DND-41 (cell line): ENCODE measurements at regions not wholly inside any gene's neighbourhood (a gene's known extent, or its start where the extent isn't known, plus 50 kb on each side); places are given as distances from the start of the nearest gene placed in this dataset.
"Not testable (repeated sequence)": the region's sequence is repeated elsewhere in the genome, so short reads cannot be mapped to it uniquely, and the experiment has no call there.

Experiments
- ATAC-seq: fragments of 200-7000 bp; cut with Tn5 transposase; 3 replicates; pipeline ENCODE4 v1.9.1; 2021; ENCODE audit warnings: low read depth; ENCODE audit not compliant: insufficient read depth
- DNase-seq: peaks from one replicate; pipeline ENCODE4 v3.0.0-alpha.2; 2020
- H2AFZ ChIP-seq: 2 replicates; pipeline ENCODE4 v1.6.0; 2012; ENCODE audit warnings: low read depth, low read length
- H3K27ac ChIP-seq: 2 replicates; pipeline ENCODE4 v1.5.1; 2012; ENCODE audit warnings: low read length, inconsistent platforms
- H3K27me3 ChIP-seq: fragments of 200-600 bp; sonication (generic); 2 replicates; pipeline ENCODE4 v1.6.0; 2012; ENCODE audit warnings: low read length, mild to moderate bottlenecking, inconsistent platforms; ENCODE audit not compliant: insufficient read depth, poor library complexity
- H3K36me3 ChIP-seq: 2 replicates; pipeline ENCODE4 v1.5.1; 2012; ENCODE audit warnings: low read length, inconsistent platforms; ENCODE audit not compliant: insufficient read depth
- H3K4me1 ChIP-seq: 2 replicates; pipeline ENCODE4 v1.5.1; 2012; ENCODE audit warnings: mild to moderate bottlenecking, low read length; ENCODE audit not compliant: insufficient read depth
- H3K4me2 ChIP-seq: 2 replicates; pipeline ENCODE4 v1.6.0; 2012; ENCODE audit warnings: mild to moderate bottlenecking, moderate library complexity, low read length, inconsistent platforms; ENCODE audit not compliant: insufficient read depth
- H3K4me3 ChIP-seq, 2 experiments: fragments of 200-600 bp in 1 of 2; shearing (Covaris generic) in 1 of 2; 2 replicates each; pipeline ENCODE4 v1.5.1; 2012 to 2016; ENCODE audit warnings: inconsistent platforms in 2 of 2, low read length in 2 of 2, mild to moderate bottlenecking in 2 of 2, low read depth in 1 of 2, moderate library complexity in 1 of 2
- H3K79me2 ChIP-seq: 2 replicates; pipeline ENCODE4 v1.6.0; 2012; ENCODE audit warnings: low read length, inconsistent platforms; ENCODE audit not compliant: insufficient read depth
- H3K9ac ChIP-seq: 2 replicates; pipeline ENCODE4 v1.6.0; 2012; ENCODE audit warnings: low read depth, mild to moderate bottlenecking, inconsistent platforms, low read length, moderate library complexity
- H3K9me3 ChIP-seq: 2 replicates; pipeline ENCODE4 v1.5.1; 2012; ENCODE audit warnings: low read length, moderate library complexity, mild to moderate bottlenecking, inconsistent platforms; ENCODE audit not compliant: insufficient read depth, severe bottlenecking
- H4K20me1 ChIP-seq: 2 replicates; pipeline ENCODE4 v1.6.0; 2012; ENCODE audit warnings: low read length; ENCODE audit not compliant: insufficient read depth
- CTCF ChIP-seq: IDR thresholded peaks from 2 replicates; pipeline ENCODE4 v1.5.1; 2012; ENCODE audit warnings: borderline replicate concordance, low read length, moderate library complexity, mild to moderate bottlenecking; ENCODE audit not compliant: poor library complexity, severe bottlenecking; ENCODE audit errors: extremely low read depth
- EZH2 ChIP-seq: IDR thresholded peaks from 3 replicates; pipeline ENCODE4 v1.6.1; 2012; ENCODE audit warnings: borderline replicate concordance, low read depth, mild to moderate bottlenecking, moderate library complexity, low read length, inconsistent platforms; ENCODE audit not compliant: severe bottlenecking

GRCh38 chr20:30175681-30176080 lies 1081.8 kb upstream of the DEFB115 start:
- Histone ChIP-seq H3K36me3 (no peaks in the 10 kb centered on the region), H3K79me2 (no peaks in the 10 kb centered on the region), H3K4me1 (0 out of 2 replicates have a peak, but pooled peaks cover 4% of the 10 kb centered on the region), H3K9ac (no peak overlapping the region), H4K20me1 (no peaks in the 10 kb centered on the region), H3K27me3 (no peaks in the 10 kb centered on the region), H3K4me3 (no peak overlapping the region), H2AFZ (no peak overlapping the region), H3K27ac (no peak overlapping the region), H3K9me3 (no peaks in the 10 kb centered on the region), H3K4me2 (no peak overlapping the region)
- TF ChIP-seq CTCF (no peak), EZH2 (no peak)
- DNase-seq: no peak
- no peak for ATAC-seq

GRCh38 chr20:30183124-30183523 lies 1074.3 kb upstream of the DEFB115 start:
- not testable (repeated sequence) for ATAC-seq, H3K27ac ChIP-seq, H3K79me2 ChIP-seq, H3K9ac ChIP-seq, H2AFZ ChIP-seq, H3K9me3 ChIP-seq, H3K4me1 ChIP-seq, H4K20me1 ChIP-seq, DNase-seq, H3K36me3 ChIP-seq, H3K4me3 ChIP-seq, H3K4me2 ChIP-seq, H3K27me3 ChIP-seq

- H4K20me1 ChIP-seq, ATAC-seq, H3K9ac ChIP-seq, H3K4me1 ChIP-seq, H3K27ac ChIP-seq, H3K27me3 ChIP-seq, H3K4me2 ChIP-seq, H3K4me3 ChIP-seq, DNase-seq, H2AFZ ChIP-seq, H3K36me3 ChIP-seq, H3K79me2 ChIP-seq, H3K9me3 ChIP-seq: not testable (repeated sequence)
These were observed 1065.7 kb upstream of the DEFB115 start for GRCh38 chr20:30191785-30192184.

- H3K79me2 ChIP-seq, H3K27me3 ChIP-seq, H3K36me3 ChIP-seq, ATAC-seq, H3K9me3 ChIP-seq, H3K4me2 ChIP-seq, H4K20me1 ChIP-seq, H2AFZ ChIP-seq, H3K4me3 ChIP-seq, H3K9ac ChIP-seq, H3K27ac ChIP-seq, H3K4me1 ChIP-seq: not testable (repeated sequence)
- peak; percentile 10 for DNase-seq
These were observed 1023.0 kb upstream of the DEFB115 start for GRCh38 chr20:30234477-30234876.

GRCh38 chr20:30275073-30275472 lies 982.4 kb upstream of the DEFB115 start:
- not testable (repeated sequence) for H3K4me2 ChIP-seq, H2AFZ ChIP-seq, H3K27ac ChIP-seq, H3K4me3 ChIP-seq, H3K4me1 ChIP-seq, H3K27me3 ChIP-seq, ATAC-seq, H3K79me2 ChIP-seq, H3K9me3 ChIP-seq, H3K36me3 ChIP-seq, DNase-seq, H4K20me1 ChIP-seq, H3K9ac ChIP-seq
